Natural killer cell (primary cell): ENCODE measurements at regions not wholly inside any gene's neighbourhood (a gene's known extent, or its start where the extent isn't known, plus 50 kb on each side); places are given as distances from the start of the nearest gene placed in this dataset.

Experiments used
- ATAC-seq, 3 donors: fragments of 150-1000 bp in 2 of 3; fragments of 200-7000 bp in 1 of 3; cut with Tn5 transposase; 1 replicate in 1 of 3; 2 replicates in 2 of 3; pipeline ENCODE4 v1.10.0; 2021; ENCODE audit warnings: mild to moderate bottlenecking in 2 of 3, moderate library complexity in 2 of 3
- DNase-seq, 2 donors: peaks; one replicate each; pipeline versions ENCODE4 v3.0.0 to v3.0.0-alpha.2; 2013 to 2021; ENCODE audit warnings: mixed read lengths in 1 of 2
- H3K27ac ChIP-seq: one replicate; pipeline ENCODE4 v1.5.1; 2013; ENCODE audit warnings: mild to moderate bottlenecking, low read length
- H3K27me3 ChIP-seq: one replicate; pipeline ENCODE4 v1.6.1; 2013; ENCODE audit warnings: low read length; ENCODE audit not compliant: control insufficient read depth, insufficient read depth
- H3K36me3 ChIP-seq: one replicate; pipeline ENCODE4 v1.6.1; 2013; ENCODE audit warnings: low read length; ENCODE audit not compliant: control insufficient read depth, insufficient read depth
- H3K4me1 ChIP-seq: one replicate; pipeline ENCODE4 v1.6.1; 2013; ENCODE audit warnings: low read length; ENCODE audit not compliant: control insufficient read depth, insufficient read depth
- H3K4me3 ChIP-seq: one replicate; pipeline ENCODE4 v1.5.1; 2013; ENCODE audit warnings: low read length
- H3K9me3 ChIP-seq: one replicate; pipeline ENCODE4 v1.6.1; 2013; ENCODE audit warnings: low read length; ENCODE audit not compliant: control insufficient read depth, insufficient read depth
- H3K27ac Mint-ChIP-seq, 2 donors: one replicate each; pipeline ENCODE4 v1.8.0; 2022; ENCODE audit warnings: mild to moderate bottlenecking in 2 of 2, mixed read lengths in 2 of 2, moderate library complexity in 1 of 2
- H3K27me3 Mint-ChIP-seq, 2 donors: one replicate each; pipeline ENCODE4 v1.8.0; 2022; ENCODE audit warnings: low read depth in 2 of 2, mixed read lengths in 2 of 2
- H3K36me3 Mint-ChIP-seq: one replicate; pipeline ENCODE4 v1.8.0; 2022; ENCODE audit warnings: mixed read lengths
- H3K4me1 Mint-ChIP-seq, 2 donors: one replicate each; pipeline ENCODE4 v1.8.0; 2022; ENCODE audit warnings: mixed read lengths in 2 of 2
- H3K4me3 Mint-ChIP-seq: one replicate; pipeline ENCODE4 v1.8.0; 2022; ENCODE audit warnings: mild to moderate bottlenecking, moderate library complexity, mixed read lengths
- H3K9me3 Mint-ChIP-seq, 2 donors: one replicate each; pipeline ENCODE4 v1.8.0; 2022; ENCODE audit warnings: mixed read lengths in 2 of 2
- CTCF ChIP-seq: fragments of 200-600 bp; IDR thresholded peaks from one replicate; pipeline ENCODE4 v1.8.0; 2022; ENCODE audit warnings: antibody characterized with exemption
- WGBS: methylation state at CpG from one replicate; pipeline ENCODE4 v1.1.7; 2013; ENCODE audit warnings: missing lambda C conversion rate; ENCODE audit not compliant: insufficient coverage; 5-methylcytosine and 5-hydroxymethylcytosine counted together
- intact Hi-C: fragments of 100-400 bp; cut with micrococcal nuclease; formaldehyde crosslinking; loops from one replicate; pipeline ENCODE4 v1.14.2; 2022

- TF ChIP-seq CTCF: no peak
- DNase-seq (no peak), ATAC-seq (no peak)
- intact Hi-C loops: no loop called here
- no peaks in the 10 kb centered on the region for H3K27me3 Mint-ChIP-seq
- no peak overlapping the region for H3K27ac ChIP-seq
- no CpG with 5 or more reads among the region's 1 CpG for WGBS
- H3K9me3 Mint-ChIP-seq: peaks cover 8 to 13% of the 10 kb centered on the region in 2 donors
- H3K4me1 ChIP-seq: no peaks in the 10 kb centered on the region
- no peak overlapping the region for H3K4me3 Mint-ChIP-seq
- H3K36me3 ChIP-seq: no peaks in the 10 kb centered on the region
- H3K27me3 ChIP-seq: no peaks in the 10 kb centered on the region
- H3K4me3 ChIP-seq: no peak overlapping the region
- no peaks in the 10 kb centered on the region for H3K9me3 ChIP-seq
- no peaks in the 10 kb centered on the region for H3K4me1 Mint-ChIP-seq
- H3K27ac Mint-ChIP-seq: no peak overlapping the region
- peaks cover 5% of the 10 kb centered on the region for H3K36me3 Mint-ChIP-seq
These were observed 1219.9 kb upstream of the SORCS1 start for GRCh38 chr10:108384378-108384777.

- no peaks in the 10 kb centered on the region for H3K9me3 ChIP-seq
- intact Hi-C loops: no loop called here
- Mint-ChIP-seq H3K4me1 (no peaks in the 10 kb centered on the region), H3K36me3 (no peaks in the 10 kb centered on the region), H3K27me3 (no peaks in the 10 kb centered on the region), H3K4me3 (no peak overlapping the region), H3K9me3 (peaks cover 4 to 13% of the 10 kb centered on the region in 2 donors), H3K27ac (no peak overlapping the region)
- DNase-seq (no peak), ATAC-seq (no peak)
- no peaks in the 10 kb centered on the region for H3K4me1 ChIP-seq
- no peak overlapping the region for H3K4me3 ChIP-seq
- no peak for TF ChIP-seq CTCF
- H3K27me3 ChIP-seq: no peaks in the 10 kb centered on the region
- H3K27ac ChIP-seq: no peak overlapping the region
- H3K36me3 ChIP-seq: no peaks in the 10 kb centered on the region
These were observed 1214.3 kb upstream of the SORCS1 start for GRCh38 chr10:108378779-108379178.

- H3K4me1 Mint-ChIP-seq: no peaks in the 10 kb centered on the region
- no peaks in the 10 kb centered on the region for H3K27me3 Mint-ChIP-seq
- no peaks in the 10 kb centered on the region for H3K4me1 ChIP-seq
- no peaks in the 10 kb centered on the region for H3K27me3 ChIP-seq
- no peaks in the 10 kb centered on the region for H3K36me3 ChIP-seq
- ATAC-seq: no peak
- no peaks in the 10 kb centered on the region for H3K36me3 Mint-ChIP-seq
- H3K27ac ChIP-seq: no peak overlapping the region
- no peak for TF ChIP-seq CTCF
- H3K9me3 ChIP-seq: no peaks in the 10 kb centered on the region
- no peak overlapping the region for H3K27ac Mint-ChIP-seq
- intact Hi-C loops: no loop called here
- no peak overlapping the region for H3K4me3 Mint-ChIP-seq
- H3K4me3 ChIP-seq: no peak overlapping the region
- DNase-seq: no peak
- H3K9me3 Mint-ChIP-seq: peaks cover 6 to 12% of the 10 kb centered on the region in 2 donors
These were observed 1211.2 kb upstream of the SORCS1 start for GRCh38 chr10:108375691-108376090.

GRCh38 chr10:108374991-108375390 lies 1210.5 kb upstream of the SORCS1 start:
- H3K27me3 ChIP-seq: no peaks in the 10 kb centered on the region
- TF ChIP-seq CTCF: no peak
- H3K4me3 ChIP-seq: no peak overlapping the region
- Mint-ChIP-seq H3K4me3 (no peak overlapping the region), H3K27me3 (no peaks in the 10 kb centered on the region), H3K36me3 (no peaks in the 10 kb centered on the region), H3K9me3 (peaks cover 8 to 15% of the 10 kb centered on the region in 2 donors), H3K27ac (no peak overlapping the region), H3K4me1 (no peaks in the 10 kb centered on the region)
- ATAC-seq (no peak), DNase-seq (no peak)
- no peaks in the 10 kb centered on the region for H3K9me3 ChIP-seq
- intact Hi-C loops: no loop called here
- 90% methylated on average over 1 of the region's 1 CpG for WGBS
- H3K27ac ChIP-seq: no peak overlapping the region
- H3K36me3 ChIP-seq: no peaks in the 10 kb centered on the region
- H3K4me1 ChIP-seq: no peaks in the 10 kb centered on the region
